ENCODE measurements at regions not wholly inside any gene's neighbourhood (a gene's known extent, or its start where the extent isn't known, plus 50 kb on each side); places are given as distances from the start of the nearest gene placed in this dataset.
"Not testable (repeated sequence)": the region's sequence is repeated elsewhere in the genome, so short reads cannot be mapped to it uniquely, and the experiment has no call there.

- FAIRE-seq: no peak
Measured at GRCh38 chr2:78686625-78687153, 338.8 kb upstream of the REG3G start.

GRCh38 chr2:78699696-78700095, 325.8 kb upstream of the REG3G start:
- DNase-seq (ENCODE audit: low spot score): peak; percentile 12
- FAIRE-seq: no peak

More at GRCh38 chr2:78686625-78687153, 338.8 kb upstream of the REG3G start:
- DNase-seq (ENCODE audit: low spot score): no peak

GRCh38 chr2:78701546-78701945, 324.0 kb upstream of the REG3G start:
- DNase-seq (ENCODE audit: low spot score) (no peak), FAIRE-seq (no peak)

- FAIRE-seq (peak; percentile 66), DNase-seq (ENCODE audit: low spot score) (no peak)
Measured at GRCh38 chr2:78707776-78708386, 317.6 kb upstream of the REG3G start.

GRCh38 chr2:78710632-78711375, 314.7 kb upstream of the REG3G start:
- DNase-seq (ENCODE audit: low spot score): no peak
- no peak for FAIRE-seq

GRCh38 chr2:78715293-78715692, 310.2 kb upstream of the REG3G start:
- no peak for FAIRE-seq
- DNase-seq (ENCODE audit: low spot score): no peak

- FAIRE-seq (no peak), DNase-seq (ENCODE audit: low spot score) (peak; percentile 11)
Measured at GRCh38 chr2:78718024-78718423, 307.5 kb upstream of the REG3G start.

- peak; percentile 17 for FAIRE-seq
- DNase-seq (ENCODE audit: low spot score): peak; percentile 38
Measured at GRCh38 chr2:78718473-78718872, 307.0 kb upstream of the REG3G start.

GRCh38 chr2:78721355-78722033, 304.0 kb upstream of the REG3G start:
- no peak for FAIRE-seq

GRCh38 chr2:78734221-78734620, 291.3 kb upstream of the REG3G start:
- FAIRE-seq (no peak), DNase-seq (ENCODE audit: low spot score) (no peak)

More at GRCh38 chr2:78721355-78722033, 304.0 kb upstream of the REG3G start:
- DNase-seq (ENCODE audit: low spot score): no peak

- no peak for FAIRE-seq
- no peak for DNase-seq (ENCODE audit: low spot score)
Measured at GRCh38 chr2:78739282-78739681, 286.2 kb upstream of the REG3G start.

- DNase-seq (ENCODE audit: low spot score): no peak
- no peak for FAIRE-seq
Measured at GRCh38 chr2:78749638-78750037, 275.9 kb upstream of the REG3G start.

GRCh38 chr2:78750219-78750618, 275.3 kb upstream of the REG3G start:
- DNase-seq (ENCODE audit: low spot score) (no peak), FAIRE-seq (no peak)

- FAIRE-seq (no peak), DNase-seq (ENCODE audit: low spot score) (no peak)
Measured at GRCh38 chr2:78754930-78755329, 270.6 kb upstream of the REG3G start.

- FAIRE-seq: no peak
- DNase-seq (ENCODE audit: low spot score): no peak
Measured at GRCh38 chr2:78757191-78757590, 268.3 kb upstream of the REG3G start.

GRCh38 chr2:78757640-78758039, 267.9 kb upstream of the REG3G start:
- DNase-seq (ENCODE audit: low spot score) (no peak), FAIRE-seq (no peak)

GRCh38 chr2:78758765-78759164, 266.7 kb upstream of the REG3G start:
- DNase-seq (ENCODE audit: low spot score); FAIRE-seq: not testable (repeated sequence)

GRCh38 chr2:78766459-78766858, 259.0 kb upstream of the REG3G start:
- FAIRE-seq (no peak), DNase-seq (ENCODE audit: low spot score) (no peak)

GRCh38 chr2:78768016-78768415, 257.5 kb upstream of the REG3G start:
- no peak for FAIRE-seq
- no peak for DNase-seq (ENCODE audit: low spot score)

- no peak for DNase-seq (ENCODE audit: low spot score)
- FAIRE-seq: no peak
Measured at GRCh38 chr2:78775291-78775690, 250.2 kb upstream of the REG3G start.

- FAIRE-seq (no peak), DNase-seq (ENCODE audit: low spot score) (no peak)
Measured at GRCh38 chr2:78778756-78779510, 246.6 kb upstream of the REG3G start.

Measured in urothelium cell line (cell line).